PC-3 (cell line): ENCODE measurements at regions not wholly inside any gene's neighbourhood (a gene's known extent, or its start where the extent isn't known, plus 50 kb on each side); places are given as distances from the start of the nearest gene placed in this dataset.

Experiments used
- CTCF ChIP-seq: fragments of 300-600 bp; sonication (generic); conservative IDR thresholded peaks from 2 replicates; pipeline ENCODE4 v1.5.1; 2017; ENCODE audit warnings: antibody characterized with exemption, low read depth, mild to moderate bottlenecking, low read length
- EZH2 ChIP-seq: fragments of 300-600 bp; sonication (generic); IDR thresholded peaks from one replicate; pipeline ENCODE4 v1.6.1; 2017; ENCODE audit warnings: antibody characterized with exemption, mild to moderate bottlenecking, low read length; ENCODE audit not compliant: unreplicated experiment
- EZH2phosphoT487 ChIP-seq: fragments of 300-600 bp; sonication (generic); IDR thresholded peaks from 2 replicates; pipeline ENCODE4 v1.6.1; 2018; ENCODE audit warnings: mild to moderate bottlenecking, antibody characterized with exemption, low read length, borderline replicate concordance

- TF ChIP-seq EZH2 (no peak), CTCF (no peak), EZH2phosphoT487 (no peak)
Measured at GRCh38 chr1:188363943-188364342, 1535.2 kb downstream of the PLA2G4A start.
